Kidney epithelial cell (primary cell): ENCODE measurements at regions not wholly inside any gene's neighbourhood (a gene's known extent, or its start where the extent isn't known, plus 50 kb on each side); places are given as distances from the start of the nearest gene placed in this dataset.

Experiments
- DNase-seq: peaks from one replicate; pipeline ENCODE4 v3.0.0-alpha.2; 2010; ENCODE audit warnings: low read depth
- H3K27me3 ChIP-seq: 2 replicates; pipeline ENCODE4 v1.6.0; 2011; ENCODE audit warnings: low read length; ENCODE audit not compliant: control insufficient read depth, insufficient read depth
- H3K36me3 ChIP-seq: 2 replicates; pipeline ENCODE4 v1.5.1; 2011; ENCODE audit warnings: low read length; ENCODE audit not compliant: control insufficient read depth, insufficient read depth
- H3K4me3 ChIP-seq: 2 replicates; pipeline ENCODE4 v1.5.1; 2011; ENCODE audit warnings: low read depth, mild to moderate bottlenecking, control low read depth, low read length
- CTCF ChIP-seq: IDR thresholded peaks from 2 replicates; pipeline ENCODE4 v1.5.1; 2011; ENCODE audit warnings: mild to moderate bottlenecking, moderate library complexity, low read length, control low read depth, inconsistent platforms; ENCODE audit not compliant: insufficient read depth, poor library complexity, severe bottlenecking

GRCh38 chr2:17334300-17334699, 183.9 kb downstream of the RAD51AP2 start:
- Histone ChIP-seq H3K4me3 (no peak overlapping the region), H3K27me3 (no peaks in the 10 kb centered on the region), H3K36me3 (no peaks in the 10 kb centered on the region)
- no peak for DNase-seq
- TF ChIP-seq CTCF, result no peak

GRCh38 chr2:17331636-17332035, 186.6 kb downstream of the RAD51AP2 start:
- DNase-seq, result no peak
- no peak overlapping the region for H3K4me3 ChIP-seq
- TF ChIP-seq CTCF, result no peak
- no peaks in the 10 kb centered on the region for H3K27me3 ChIP-seq
- no peaks in the 10 kb centered on the region for H3K36me3 ChIP-seq

- Histone ChIP-seq H3K27me3 (no peaks in the 10 kb centered on the region), H3K36me3 (no peaks in the 10 kb centered on the region), H3K4me3 (no peak overlapping the region)
- no peak for DNase-seq
- no peak for TF ChIP-seq CTCF
Measured at GRCh38 chr2:17328161-17328560, 190.1 kb downstream of the RAD51AP2 start.

- no peak overlapping the region for H3K4me3 ChIP-seq
- TF ChIP-seq CTCF, result no peak
- DNase-seq, result no peak
- no peaks in the 10 kb centered on the region for H3K27me3 ChIP-seq
- no peaks in the 10 kb centered on the region for H3K36me3 ChIP-seq
Measured at GRCh38 chr2:17327649-17328048, 190.6 kb downstream of the RAD51AP2 start.

- Histone ChIP-seq H3K36me3 (no peaks in the 10 kb centered on the region), H3K4me3 (no peak overlapping the region), H3K27me3 (no peaks in the 10 kb centered on the region)
- DNase-seq, result no peak
- no peak for TF ChIP-seq CTCF
Measured at GRCh38 chr2:17326717-17327116, 191.5 kb downstream of the RAD51AP2 start.

GRCh38 chr2:17323697-17324096, 194.5 kb downstream of the RAD51AP2 start:
- Histone ChIP-seq H3K4me3 (no peak overlapping the region), H3K27me3 (no peaks in the 10 kb centered on the region), H3K36me3 (no peaks in the 10 kb centered on the region)
- TF ChIP-seq CTCF, result no peak
- DNase-seq, result no peak
